Astrocyte (in vitro differentiated cells and primary cell): ENCODE measurements at regions not wholly inside any gene's neighbourhood (a gene's known extent, or its start where the extent isn't known, plus 50 kb on each side); places are given as distances from the start of the nearest gene placed in this dataset.
"Not testable (repeated sequence)": the region's sequence is repeated elsewhere in the genome, so short reads cannot be mapped to it uniquely, and the experiment has no call there.

Source experiments
- DNase-seq: peaks from one replicate; pipeline ENCODE4 v3.0.0-alpha.2; 2010; ENCODE audit warnings: low read depth
- FAIRE-seq: peaks from 2 replicates; lab custom pipeline; 2011; peaks lifted over from hg19 to GRCh38; lab: Jason Lieb, UNC
- H2AFZ ChIP-seq: 2 replicates; pipeline ENCODE4 v1.6.0; 2012; ENCODE audit warnings: low read depth, low read length, inconsistent platforms
- H3K27ac ChIP-seq: 2 replicates; pipeline ENCODE4 v1.5.1; 2011; ENCODE audit warnings: low read depth, low read length, inconsistent platforms
- H3K27me3 ChIP-seq: 2 replicates; pipeline ENCODE4 v1.6.0; 2011; ENCODE audit warnings: low read length, inconsistent platforms; ENCODE audit not compliant: insufficient read depth
- H3K36me3 ChIP-seq: 2 replicates; pipeline ENCODE4 v1.5.1; 2011; ENCODE audit warnings: low read length, inconsistent platforms; ENCODE audit not compliant: insufficient read depth
- H3K4me1 ChIP-seq: 2 replicates; pipeline ENCODE4 v1.5.1; 2011; ENCODE audit warnings: low read length, inconsistent platforms; ENCODE audit not compliant: insufficient read depth
- H3K4me2 ChIP-seq: 2 replicates; pipeline ENCODE4 v1.6.0; 2012; ENCODE audit warnings: low read length, inconsistent platforms
- H3K4me3 ChIP-seq: 2 replicates; pipeline ENCODE4 v1.5.1; 2011; ENCODE audit warnings: low read depth, mild to moderate bottlenecking, low read length, inconsistent platforms; ENCODE audit not compliant: insufficient read depth
- H3K79me2 ChIP-seq: 2 replicates; pipeline ENCODE4 v1.6.0; 2012; ENCODE audit warnings: mild to moderate bottlenecking, low read length, inconsistent platforms; ENCODE audit not compliant: insufficient read depth
- H3K9ac ChIP-seq: 2 replicates; pipeline ENCODE4 v1.6.0; 2012; ENCODE audit warnings: mild to moderate bottlenecking, low read length, inconsistent platforms
- H3K9me3 ChIP-seq: 2 replicates; pipeline ENCODE4 v1.5.1; 2012; ENCODE audit warnings: low read depth, mild to moderate bottlenecking, low read length, inconsistent platforms; ENCODE audit not compliant: insufficient read depth
- H4K20me1 ChIP-seq: 2 replicates; pipeline ENCODE4 v1.6.0; 2012; ENCODE audit warnings: low read length, inconsistent platforms; ENCODE audit not compliant: insufficient read depth
- H3K27ac Mint-ChIP-seq: one replicate; pipeline ENCODE4 v1.8.0; 2021; ENCODE audit warnings: mild to moderate bottlenecking, mixed read lengths; ENCODE audit not compliant: unreplicated experiment
- H3K27me3 Mint-ChIP-seq: one replicate; pipeline ENCODE4 v1.8.0; 2021; ENCODE audit warnings: low read depth, mixed read lengths; ENCODE audit not compliant: unreplicated experiment
- H3K36me3 Mint-ChIP-seq: one replicate; pipeline ENCODE4 v1.8.0; 2021; ENCODE audit warnings: low read depth, mixed read lengths; ENCODE audit not compliant: unreplicated experiment
- H3K4me1 Mint-ChIP-seq: one replicate; pipeline ENCODE4 v1.8.0; 2021; ENCODE audit warnings: low read depth, mixed read lengths; ENCODE audit not compliant: unreplicated experiment
- H3K4me3 Mint-ChIP-seq: one replicate; pipeline ENCODE4 v1.8.0; 2021; ENCODE audit warnings: mild to moderate bottlenecking, moderate library complexity, mixed read lengths; ENCODE audit not compliant: unreplicated experiment
- H3K9me3 Mint-ChIP-seq: one replicate; pipeline ENCODE4 v1.8.0; 2021; ENCODE audit warnings: mild to moderate bottlenecking, mixed read lengths; ENCODE audit not compliant: unreplicated experiment
- CTCF ChIP-seq: IDR thresholded peaks from 2 replicates; pipeline ENCODE4 v1.5.1; 2011; ENCODE audit warnings: low read depth, mild to moderate bottlenecking, inconsistent platforms, low read length, moderate library complexity; ENCODE audit not compliant: insufficient read depth
- EZH2 ChIP-seq: IDR thresholded peaks from 2 replicates; pipeline ENCODE4 v1.6.1; 2012; ENCODE audit warnings: mild to moderate bottlenecking, low read length, inconsistent platforms; ENCODE audit not compliant: insufficient read depth

GRCh38 chr6:58113960-58114359 is 796.5 kb downstream of the PRIM2 start:
- peaks cover 2% of the 10 kb centered on the region for H3K9me3 Mint-ChIP-seq
- DNase-seq = no peak
- H3K9me3 ChIP-seq = no peaks in the 10 kb centered on the region
- TF ChIP-seq EZH2 = no peak
- TF ChIP-seq CTCF = no peak
- no peak overlapping the region for H3K4me3 Mint-ChIP-seq
- no peak overlapping the region for H2AFZ ChIP-seq
- no peaks in the 10 kb centered on the region for H3K4me1 ChIP-seq
- H3K4me2 ChIP-seq = no peak overlapping the region
- no peaks in the 10 kb centered on the region for H4K20me1 ChIP-seq
- FAIRE-seq = no peak
- no peak overlapping the region for H3K4me3 ChIP-seq
- H3K27ac Mint-ChIP-seq = no peak overlapping the region
- H3K4me1 Mint-ChIP-seq = no peaks in the 10 kb centered on the region
- no peaks in the 10 kb centered on the region for H3K27me3 ChIP-seq
- H3K79me2 ChIP-seq = no peaks in the 10 kb centered on the region
- H3K27me3 Mint-ChIP-seq = no peaks in the 10 kb centered on the region
- H3K36me3 ChIP-seq = no peaks in the 10 kb centered on the region
- H3K9ac ChIP-seq = no peak overlapping the region
- no peak overlapping the region for H3K27ac ChIP-seq
- H3K36me3 Mint-ChIP-seq = no peaks in the 10 kb centered on the region

- H3K9me3 ChIP-seq, H3K36me3 Mint-ChIP-seq, H3K9me3 Mint-ChIP-seq, H3K4me2 ChIP-seq, H3K27me3 Mint-ChIP-seq, H3K27ac ChIP-seq, H3K9ac ChIP-seq, H2AFZ ChIP-seq, H3K4me1 ChIP-seq, H3K27ac Mint-ChIP-seq, H3K4me3 ChIP-seq, H3K4me3 Mint-ChIP-seq, H3K79me2 ChIP-seq, H4K20me1 ChIP-seq, FAIRE-seq, DNase-seq, H3K4me1 Mint-ChIP-seq, H3K36me3 ChIP-seq, H3K27me3 ChIP-seq: not testable (repeated sequence)
These were observed 799.7 kb downstream of the PRIM2 start for GRCh38 chr6:58117162-58117561.

GRCh38 chr6:58121616-58122015 is 804.2 kb downstream of the PRIM2 start:
- H3K36me3 Mint-ChIP-seq, H3K4me1 ChIP-seq, H3K27ac ChIP-seq, H3K27ac Mint-ChIP-seq, H3K9me3 ChIP-seq, H3K9me3 Mint-ChIP-seq, H3K4me2 ChIP-seq, H3K4me3 Mint-ChIP-seq, H3K79me2 ChIP-seq, FAIRE-seq, H3K27me3 Mint-ChIP-seq, DNase-seq, H3K36me3 ChIP-seq, H4K20me1 ChIP-seq, H3K4me3 ChIP-seq, H2AFZ ChIP-seq, H3K4me1 Mint-ChIP-seq, H3K27me3 ChIP-seq, H3K9ac ChIP-seq: not testable (repeated sequence)

- H3K27me3 ChIP-seq, H3K79me2 ChIP-seq, H3K4me2 ChIP-seq, H3K4me3 Mint-ChIP-seq, DNase-seq, H3K4me1 Mint-ChIP-seq, H3K27ac Mint-ChIP-seq, H3K9ac ChIP-seq, H3K36me3 Mint-ChIP-seq, H3K9me3 ChIP-seq, H2AFZ ChIP-seq, H3K4me3 ChIP-seq, FAIRE-seq, H3K4me1 ChIP-seq, H3K36me3 ChIP-seq, H3K27ac ChIP-seq, H3K27me3 Mint-ChIP-seq, H3K9me3 Mint-ChIP-seq, H4K20me1 ChIP-seq: not testable (repeated sequence)
These were observed 806.3 kb downstream of the PRIM2 start for GRCh38 chr6:58123770-58124169.

GRCh38 chr6:58128549-58128948 is 811.1 kb downstream of the PRIM2 start:
- H3K27ac Mint-ChIP-seq, H3K9me3 Mint-ChIP-seq, H3K4me3 ChIP-seq, H3K36me3 ChIP-seq, H3K4me1 Mint-ChIP-seq, H3K4me2 ChIP-seq, H3K79me2 ChIP-seq, H3K27me3 Mint-ChIP-seq, H3K4me1 ChIP-seq, H3K27me3 ChIP-seq, H3K27ac ChIP-seq, H2AFZ ChIP-seq, FAIRE-seq, H3K9ac ChIP-seq, H3K36me3 Mint-ChIP-seq, H4K20me1 ChIP-seq, H3K9me3 ChIP-seq, H3K4me3 Mint-ChIP-seq, DNase-seq: not testable (repeated sequence)
